Glomerular endothelial cell (primary cell): ENCODE measurements at regions not wholly inside any gene's neighbourhood (a gene's known extent, or its start where the extent isn't known, plus 50 kb on each side); places are given as distances from the start of the nearest gene placed in this dataset.
"Not testable (repeated sequence)": the region's sequence is repeated elsewhere in the genome, so short reads cannot be mapped to it uniquely, and the experiment has no call there.

ENCODE experiments used
- DNase-seq: peaks from one replicate; pipeline ENCODE4 v3.0.0-alpha.2; 2011; ENCODE audit warnings: low read depth, low spot score; ENCODE audit errors: extremely low read depth

DNA sequence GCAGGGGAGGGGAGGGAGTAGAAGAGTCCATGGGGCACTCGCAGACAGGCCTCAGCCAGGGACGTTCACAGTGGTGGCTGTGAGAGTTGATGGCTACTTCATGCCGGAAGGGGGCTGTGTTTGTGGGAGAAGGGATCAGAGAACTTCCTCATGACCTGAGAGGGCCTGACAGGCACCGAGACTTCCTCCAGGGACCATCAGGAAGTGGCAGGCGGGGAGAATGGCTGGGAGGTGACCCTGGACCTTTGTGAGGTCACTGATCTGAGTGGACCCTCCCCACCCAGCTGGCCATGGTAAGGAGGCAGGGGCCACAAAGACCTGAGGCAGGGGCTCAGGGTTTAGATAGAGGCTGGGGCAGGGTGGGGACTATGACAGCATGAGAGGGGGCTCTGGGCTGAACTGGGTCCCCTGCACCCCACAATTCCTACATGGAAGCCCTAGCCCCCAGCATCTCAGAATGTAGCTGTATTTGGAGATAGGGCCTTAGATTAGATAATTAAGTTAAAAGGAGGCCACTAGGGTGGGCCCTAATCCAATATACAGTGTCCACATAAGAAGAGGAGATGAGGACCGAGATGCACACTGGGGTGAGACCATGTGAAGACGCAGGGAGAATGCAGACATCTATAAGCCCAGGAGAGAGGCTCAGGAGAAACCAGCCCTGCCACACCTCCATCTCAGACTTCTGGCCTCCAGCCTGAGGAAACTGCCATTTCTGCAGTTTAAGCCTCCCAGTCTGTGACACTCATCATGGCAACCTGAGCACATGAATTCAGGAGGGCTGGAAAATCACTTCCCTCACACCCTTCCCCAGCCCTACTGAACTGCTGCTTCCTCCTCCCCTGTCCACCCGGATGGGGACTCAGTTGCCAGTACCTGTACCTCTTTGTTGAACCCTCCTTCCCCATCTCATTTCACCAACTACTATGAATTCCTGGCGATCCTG is 273.9 kb upstream of the ZNF32 start:
- DNase-seq = no peak

DNA sequence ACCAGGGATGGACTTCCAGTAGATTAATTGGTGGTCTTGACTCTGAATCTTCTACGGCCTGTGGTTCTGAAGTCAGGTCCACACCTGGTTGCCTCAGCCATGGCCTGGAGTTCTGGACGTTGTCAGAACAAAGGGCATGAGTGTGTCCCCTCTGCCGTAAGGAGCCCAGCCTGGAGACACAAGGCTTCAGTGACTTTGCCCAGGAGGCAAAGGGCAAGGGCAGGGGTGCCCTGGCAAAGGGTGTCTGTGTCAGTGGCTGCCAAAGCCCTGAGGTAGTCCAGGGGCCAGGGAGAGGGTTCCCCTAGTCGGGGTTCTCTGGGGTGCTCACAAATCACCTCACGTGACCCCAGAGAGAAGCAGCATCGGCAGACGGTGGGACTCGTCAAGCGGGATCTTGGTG is 273.2 kb upstream of the ZNF32 start:
- no peak for DNase-seq

DNA sequence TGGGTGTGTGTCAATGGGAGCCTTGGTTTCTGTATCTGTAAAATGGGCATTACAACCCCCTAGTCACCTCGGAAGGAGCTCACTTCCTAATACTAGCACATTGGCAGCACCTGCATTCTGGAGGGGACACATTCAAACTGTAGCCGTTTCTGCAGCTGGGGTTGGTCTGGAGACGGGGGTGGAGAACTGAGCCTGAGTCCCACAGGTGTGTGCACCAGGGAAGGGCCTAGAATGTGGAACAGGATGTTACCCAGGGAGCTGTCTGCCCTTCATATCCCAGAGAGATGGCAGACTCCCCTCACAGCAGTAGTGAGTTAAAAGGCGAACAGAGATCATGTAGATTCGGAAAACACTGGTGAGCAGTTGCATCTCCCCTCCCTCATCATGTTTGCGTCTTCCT is 272.8 kb upstream of the ZNF32 start:
- no peak for DNase-seq

DNA sequence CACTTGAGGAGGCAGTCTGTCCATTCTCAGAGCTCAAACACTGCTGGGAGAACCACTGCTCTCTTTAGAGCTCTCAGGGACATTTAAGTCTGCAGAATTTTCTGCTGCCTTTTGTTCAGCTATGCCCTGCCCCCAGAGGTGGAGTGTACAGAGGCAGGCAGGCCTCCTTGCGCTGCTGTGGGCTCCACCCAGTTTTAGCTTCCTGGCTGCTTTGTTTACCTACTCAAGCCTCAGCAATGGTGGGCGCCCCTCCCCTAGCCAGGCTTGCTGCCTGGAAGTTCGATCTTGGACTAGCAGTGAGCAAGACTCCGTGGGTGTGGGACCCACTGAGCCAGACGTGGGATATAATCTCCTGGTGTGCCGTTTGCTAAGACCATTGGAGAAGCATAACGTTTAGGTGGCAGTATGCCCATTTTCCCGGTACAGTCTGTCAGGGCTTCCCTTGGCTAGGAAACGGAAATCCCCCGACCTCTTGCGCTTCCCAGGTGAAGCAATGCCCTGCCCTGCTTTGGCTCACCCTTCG is 271.6 kb upstream of the ZNF32 start:
- not testable (repeated sequence) for DNase-seq

- DNase-seq = no peak
Observed at GRCh38 chr10:43913676-43914235, 265.1 kb upstream of the ZNF32 start.

GRCh38 chr10:43912469-43912868 is 263.8 kb upstream of the ZNF32 start:
- no peak for DNase-seq

- DNase-seq = no peak
Observed at GRCh38 chr10:43906490-43906889, 257.8 kb upstream of the ZNF32 start.

DNA sequence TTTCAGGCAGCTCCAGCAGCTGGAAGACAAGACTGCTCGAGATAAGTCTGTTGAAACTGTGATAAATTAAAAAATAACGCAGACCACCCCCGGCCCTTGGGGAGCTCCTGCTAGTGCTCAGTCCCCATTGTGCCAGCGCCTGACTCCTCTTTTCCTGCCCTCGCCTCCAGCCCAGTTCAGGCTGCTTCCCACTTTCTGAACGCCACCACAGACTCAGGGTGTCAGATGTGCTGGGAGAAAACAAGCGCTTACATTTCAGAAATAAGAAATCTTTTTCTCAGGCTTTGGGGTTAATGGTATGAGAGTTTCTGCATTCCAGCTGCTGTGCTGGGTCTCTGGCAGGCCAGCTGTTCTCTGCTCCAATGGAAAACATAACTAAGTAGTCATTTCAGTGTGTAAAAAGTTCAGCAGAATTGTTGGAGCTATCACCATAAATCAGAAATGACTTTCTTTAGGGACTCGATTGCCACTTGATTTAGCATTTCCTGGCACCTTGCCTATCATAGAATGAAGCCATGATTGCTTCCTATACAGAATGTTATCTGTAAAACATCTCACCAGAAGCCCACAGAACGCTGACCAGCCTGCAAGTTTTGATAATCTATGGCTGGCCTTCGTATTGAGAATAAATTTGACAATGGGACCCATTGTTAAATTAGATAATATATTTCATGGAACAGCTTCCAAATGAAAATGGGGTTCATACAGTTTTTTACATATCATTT is 257.0 kb upstream of the ZNF32 start:
- DNase-seq = no peak

DNA sequence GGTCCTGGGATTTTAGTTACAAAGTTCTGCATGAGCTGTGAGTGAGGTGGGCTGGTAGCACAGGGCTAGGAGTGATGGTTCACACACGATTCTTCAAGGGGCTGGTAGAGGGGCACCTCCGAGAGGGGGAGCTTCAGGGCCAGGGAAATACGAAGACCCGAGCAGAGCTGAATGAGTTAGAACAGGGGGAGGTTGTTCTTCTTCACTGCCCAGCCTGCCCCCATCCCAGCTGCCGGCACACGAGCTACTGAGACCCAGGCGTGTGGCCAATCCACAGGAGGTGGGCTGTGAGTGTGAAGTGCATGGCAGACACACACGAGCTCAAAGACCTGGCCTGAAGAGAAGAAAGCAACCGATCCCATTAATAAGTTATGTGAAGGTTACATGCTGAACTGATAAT is 256.2 kb upstream of the ZNF32 start:
- DNase-seq = no peak

- DNase-seq = no peak
Observed at GRCh38 chr10:43904301-43904700, 255.6 kb upstream of the ZNF32 start.

DNA sequence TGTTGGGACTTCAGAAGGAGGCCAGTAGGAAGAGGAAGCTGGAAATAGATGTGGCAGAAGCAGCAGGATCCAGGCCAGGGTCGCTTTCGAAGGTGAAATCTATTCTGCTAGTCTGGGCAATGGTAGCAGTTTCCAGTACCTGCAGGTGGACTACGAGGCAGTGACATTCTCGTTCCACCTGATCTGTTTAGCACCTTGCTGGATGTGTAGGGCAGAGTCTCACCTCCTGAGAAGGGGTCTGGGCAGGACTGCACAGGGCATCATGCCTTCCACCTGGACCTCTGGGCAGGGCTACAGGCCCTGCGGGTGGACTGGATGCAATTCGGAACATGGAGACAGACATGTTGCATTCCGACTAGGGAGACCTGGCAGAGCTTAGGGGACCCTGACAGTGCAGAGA is 254.8 kb upstream of the ZNF32 start:
- no peak for DNase-seq

- no peak for DNase-seq
Observed at GRCh38 chr10:43902842-43903241, 254.2 kb upstream of the ZNF32 start.

GRCh38 chr10:43901744-43902504 is 253.2 kb upstream of the ZNF32 start:
- no peak for DNase-seq

- DNase-seq = no peak
Observed at GRCh38 chr10:43901302-43901701, 252.6 kb upstream of the ZNF32 start.

DNA sequence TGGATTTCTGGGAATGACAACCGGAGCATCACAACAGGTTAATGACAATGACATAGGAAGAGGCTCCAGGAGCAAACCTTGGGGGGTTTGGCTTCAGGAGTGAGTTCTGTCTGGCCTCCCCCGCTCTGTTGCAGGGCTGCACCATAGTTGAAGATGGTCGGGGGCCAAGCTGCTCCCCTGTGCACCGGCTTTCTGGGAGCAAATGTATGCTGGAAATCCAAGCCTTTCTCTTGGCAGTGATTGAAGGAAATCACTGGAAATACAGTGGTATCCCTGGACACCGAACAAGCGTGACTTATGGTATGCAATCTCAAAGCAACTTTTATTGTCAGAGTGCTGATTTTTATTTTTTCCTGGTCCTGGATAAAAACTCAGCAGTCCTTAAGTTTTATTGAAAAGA is 251.9 kb upstream of the ZNF32 start:
- DNase-seq = no peak

DNA sequence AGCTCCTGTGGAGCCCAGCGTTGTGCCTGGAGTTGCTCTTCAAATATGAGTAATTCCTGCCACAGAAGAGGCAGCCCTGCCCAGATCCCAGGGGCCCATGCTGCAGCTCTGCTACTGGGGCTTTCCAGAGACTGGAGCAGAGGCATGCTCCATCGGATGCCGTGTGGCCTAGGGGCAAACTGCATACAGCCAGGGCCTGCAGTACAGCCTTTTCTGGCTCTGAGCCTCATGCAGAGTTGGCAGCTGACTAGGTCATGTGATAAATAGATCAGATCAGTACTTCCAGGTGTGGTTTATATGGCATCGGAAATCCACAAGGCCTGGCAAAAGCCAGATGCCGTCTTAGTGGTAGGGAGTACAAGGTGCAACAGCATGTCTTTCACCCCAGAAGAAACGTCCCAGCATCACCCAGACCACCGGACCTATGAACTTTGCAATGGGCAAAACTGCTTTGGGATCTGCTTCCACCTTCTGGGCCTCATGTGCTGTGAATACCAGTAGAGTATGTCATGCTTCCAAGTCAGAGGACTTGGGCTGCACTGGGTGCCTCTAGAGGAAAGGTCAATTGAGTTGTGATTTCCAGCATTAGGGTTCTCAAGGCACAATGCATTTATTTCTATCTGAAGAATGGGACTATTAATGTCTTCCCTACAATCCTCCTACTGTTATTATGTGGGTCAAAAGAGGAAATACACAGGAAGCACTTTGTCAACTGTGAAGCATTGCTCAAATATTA is 250.7 kb upstream of the ZNF32 start:
- DNase-seq = no peak

- DNase-seq = no peak
Observed at GRCh38 chr10:43898592-43898991, 249.9 kb upstream of the ZNF32 start.

GRCh38 chr10:43897765-43898419 is 249.2 kb upstream of the ZNF32 start:
- no peak for DNase-seq

- no peak for DNase-seq
Observed at GRCh38 chr10:43892062-43892770, 243.5 kb upstream of the ZNF32 start.
